HG03432 (cell line): ENCODE measurements at regions not wholly inside any gene's neighbourhood (a gene's known extent, or its start where the extent isn't known, plus 50 kb on each side); places are given as distances from the start of the nearest gene placed in this dataset.
"Not testable (repeated sequence)": the region's sequence is repeated elsewhere in the genome, so short reads cannot be mapped to it uniquely, and the experiment has no call there.

Experiments
- ATAC-seq: cut with Tn5 transposase; IDR thresholded peaks from one replicate; pipeline ENCODE4 v1.9.1; 2021; ENCODE audit warnings: mild to moderate bottlenecking, moderate library complexity; ENCODE audit not compliant: unreplicated experiment

GRCh38 chr4:92199135-92199534 is 104.6 kb upstream of the GRID2 start:
- ATAC-seq = no peak

- no peak for ATAC-seq
These were observed 92.9 kb upstream of the GRID2 start for GRCh38 chr4:92210906-92211305.

GRCh38 chr4:92215476-92215875 is 88.3 kb upstream of the GRID2 start:
- ATAC-seq = no peak

GRCh38 chr4:92231511-92231910 is 72.3 kb upstream of the GRID2 start:
- no peak for ATAC-seq

GRCh38 chr4:92232566-92232965 is 71.2 kb upstream of the GRID2 start:
- no peak for ATAC-seq

- no peak for ATAC-seq
These were observed 69.2 kb upstream of the GRID2 start for GRCh38 chr4:92234393-92235176.

GRCh38 chr4:92235731-92236130 is 68.0 kb upstream of the GRID2 start:
- ATAC-seq = no peak

GRCh38 chr4:92236877-92237276 is 66.9 kb upstream of the GRID2 start:
- ATAC-seq = no peak

GRCh38 chr4:92237559-92237958 is 66.2 kb upstream of the GRID2 start:
- ATAC-seq = no peak

- no peak for ATAC-seq
These were observed 62.7 kb upstream of the GRID2 start for GRCh38 chr4:92241094-92241493.

- no peak for ATAC-seq
These were observed 57.4 kb upstream of the GRID2 start for GRCh38 chr4:92246384-92246783.

GRCh38 chr4:92249541-92249940 is 54.2 kb upstream of the GRID2 start:
- ATAC-seq = no peak

- no peak for ATAC-seq
These were observed 52.1 kb upstream of the GRID2 start for GRCh38 chr4:92251711-92252110.

- not testable (repeated sequence) for ATAC-seq
These were observed 51.4 kb upstream of the GRID2 start for GRCh38 chr4:92252358-92252757.

- ATAC-seq = no peak
These were observed 50.9 kb upstream of the GRID2 start for GRCh38 chr4:92252846-92253245.

- no peak for ATAC-seq
These were observed 50.2 kb upstream of the GRID2 start for GRCh38 chr4:92253550-92253949.
